Esophagus muscularis mucosa (tissue), 4 donors: ENCODE measurements at regions not wholly inside any gene's neighbourhood (a gene's known extent, or its start where the extent isn't known, plus 50 kb on each side); places are given as distances from the start of the nearest gene placed in this dataset.
"Not testable (repeated sequence)": the region's sequence is repeated elsewhere in the genome, so short reads cannot be mapped to it uniquely, and the experiment has no call there.

Experiments
- DNase-seq: peaks from one replicate; pipeline ENCODE4 v3.0.0-alpha.2; 2017; ENCODE audit errors: extremely low spot score
- H3K27ac ChIP-seq, 4 donors: fragments of 200-600 bp; sonication (generic); replicated peaks in 1 of 4; 1 replicate in 3 of 4; 2 replicates in 1 of 4; pipeline ENCODE4 v1.5.1; 2016 to 2019; ENCODE audit warnings: mild to moderate bottlenecking in 1 of 4
- H3K27me3 ChIP-seq, 4 donors: fragments of 200-600 bp; sonication (generic); one replicate each; pipeline versions ENCODE4 v1.5.1 to v1.6.0; 2016 to 2019
- H3K36me3 ChIP-seq, 4 donors: fragments of 200-600 bp; sonication (generic); one replicate each; pipeline ENCODE4 v1.5.1; 2016 to 2019
- H3K4me1 ChIP-seq, 4 donors: fragments of 200-600 bp; sonication (generic); one replicate each; pipeline ENCODE4 v1.5.1; 2016 to 2019
- H3K4me3 ChIP-seq, 4 donors: fragments of 200-600 bp; sonication (generic); 1 replicate in 2 of 4; 2 replicates in 2 of 4; pipeline ENCODE4 v1.5.1; 2016 to 2019; ENCODE audit warnings: mild to moderate bottlenecking in 4 of 4, moderate library complexity in 1 of 4
- H3K9me3 ChIP-seq, 4 donors: fragments of 200-600 bp; sonication (generic); 1 replicate in 3 of 4; 2 replicates in 1 of 4; pipeline ENCODE4 v1.5.1; 2016 to 2019
- CTCF ChIP-seq, 3 experiments: fragments of 200-600 bp in 2 of 3; fragments of 450-650 bp in 1 of 3; sonication (generic) in 2 of 3; IDR thresholded peaks; one replicate each; pipeline ENCODE4 v1.5.1; 2017 to 2019; ENCODE audit warnings: antibody characterized with exemption in 3 of 3, mild to moderate bottlenecking in 2 of 3, moderate library complexity in 1 of 3
- EP300 ChIP-seq: sonication (generic); formaldehyde crosslinking; IDR thresholded peaks from one replicate; pipeline ENCODE4 v1.6.1; 2017; ENCODE audit warnings: antibody characterized with exemption
- POLR2A ChIP-seq: fragments of 450-650 bp; IDR thresholded peaks from one replicate; pipeline ENCODE4 v1.6.1; 2017; ENCODE audit warnings: antibody characterized with exemption, moderate library complexity, mild to moderate bottlenecking, low read depth
- POLR2AphosphoS5 ChIP-seq, 2 donors: sonication (generic); formaldehyde crosslinking; IDR thresholded peaks; one replicate each; pipeline ENCODE4 v1.6.1; 2017; ENCODE audit warnings: antibody characterized with exemption in 2 of 2
- WGBS: methylation state at CpG from one replicate; pipeline ENCODE4 v1.1.5; 2018; 5-methylcytosine and 5-hydroxymethylcytosine counted together
- intact Hi-C: fragments of 100-400 bp; cut with DNase I; formaldehyde crosslinking; loops from one replicate; pipeline ENCODE4 v1.15.1; 2023

GRCh38 chr5:116858705-116859333 is 284.2 kb upstream of the SEMA6A start:
- no peaks in the 10 kb centered on the region for H3K27me3 ChIP-seq
- no peaks in the 10 kb centered on the region for H3K9me3 ChIP-seq
- no peak overlapping the region for H3K4me3 ChIP-seq
- no peak for TF ChIP-seq POLR2A
- H3K27ac ChIP-seq, result no peak overlapping the region
- no peaks in the 10 kb centered on the region for H3K36me3 ChIP-seq
- WGBS, result 86% methylated on average over 4 of the region's 4 CpGs
- intact Hi-C loops, result no loop called here
- no peaks in the 10 kb centered on the region for H3K4me1 ChIP-seq
- DNase-seq, result no peak

- intact Hi-C loops, H3K36me3 ChIP-seq, H3K9me3 ChIP-seq, H3K4me1 ChIP-seq, DNase-seq, H3K27me3 ChIP-seq, H3K4me3 ChIP-seq, H3K27ac ChIP-seq: not testable (repeated sequence)
- WGBS, result 93% methylated on average over 4 of the region's 4 CpGs
Measured at GRCh38 chr5:116858020-116858419, 283.4 kb upstream of the SEMA6A start.

- no peak overlapping the region for H3K27ac ChIP-seq
- WGBS, result 85% methylated on average over 1 of the region's 1 CpG
- intact Hi-C loops, result no loop called here
- no peaks in the 10 kb centered on the region for H3K36me3 ChIP-seq
- no peaks in the 10 kb centered on the region for H3K9me3 ChIP-seq
- no peaks in the 10 kb centered on the region for H3K4me1 ChIP-seq
- H3K4me3 ChIP-seq, result no peak overlapping the region
- TF ChIP-seq POLR2A (no peak), EP300 (no peak), CTCF (IDR thresholded peaks at IDR 0.05) (no peak), POLR2AphosphoS5 (IDR thresholded peaks at IDR 0.05) (no peak)
- no peaks in the 10 kb centered on the region for H3K27me3 ChIP-seq
- no peak for DNase-seq
Measured at GRCh38 chr5:116856271-116856670, 281.6 kb upstream of the SEMA6A start.

- DNase-seq, result no peak
- H3K4me3 ChIP-seq, result no peak overlapping the region
- no peaks in the 10 kb centered on the region for H3K27me3 ChIP-seq
- WGBS, result 64% methylated on average over 3 of the region's 3 CpGs
- no peak overlapping the region for H3K27ac ChIP-seq
- H3K36me3 ChIP-seq, result no peaks in the 10 kb centered on the region
- no peaks in the 10 kb centered on the region for H3K4me1 ChIP-seq
- H3K9me3 ChIP-seq, result no peaks in the 10 kb centered on the region
- TF ChIP-seq EP300, result no peak
- no peak for TF ChIP-seq POLR2AphosphoS5 (IDR thresholded peaks at IDR 0.05)
- no peak for TF ChIP-seq CTCF (IDR thresholded peaks at IDR 0.05)
- no peak for TF ChIP-seq POLR2A
- intact Hi-C loops, result no loop called here
Measured at GRCh38 chr5:116853992-116854391, 279.4 kb upstream of the SEMA6A start.

GRCh38 chr5:116848954-116849581 is 274.4 kb upstream of the SEMA6A start:
- intact Hi-C loops, result no loop called here
- WGBS, result 65% methylated on average over 3 of the region's 3 CpGs
- Histone ChIP-seq H3K36me3 (no peaks in the 10 kb centered on the region), H3K4me1 (no peaks in the 10 kb centered on the region), H3K27me3 (no peaks in the 10 kb centered on the region), H3K9me3 (no peaks in the 10 kb centered on the region), H3K4me3 (no peak overlapping the region), H3K27ac (no peak overlapping the region)
- DNase-seq, result no peak
- no peak for TF ChIP-seq CTCF (IDR thresholded peaks at IDR 0.05)
- TF ChIP-seq EP300, result no peak
- no peak for TF ChIP-seq POLR2AphosphoS5 (IDR thresholded peaks at IDR 0.05)
- no peak for TF ChIP-seq POLR2A

- TF ChIP-seq EP300, result no peak
- no peak for TF ChIP-seq POLR2AphosphoS5 (IDR thresholded peaks at IDR 0.05)
- TF ChIP-seq POLR2A, result no peak
- no peak for TF ChIP-seq CTCF (IDR thresholded peaks at IDR 0.05)
- H3K36me3 ChIP-seq, result no peaks in the 10 kb centered on the region
- no peaks in the 10 kb centered on the region for H3K9me3 ChIP-seq
- H3K4me3 ChIP-seq, result no peak overlapping the region
- intact Hi-C loops, result no loop called here
- WGBS, result 97% methylated on average over 8 of the region's 8 CpGs
- DNase-seq, result no peak
- no peak overlapping the region for H3K27ac ChIP-seq
- H3K4me1 ChIP-seq, result no peaks in the 10 kb centered on the region
- H3K27me3 ChIP-seq, result no peaks in the 10 kb centered on the region
Measured at GRCh38 chr5:116847960-116848359, 273.3 kb upstream of the SEMA6A start.
